Cardiac fibroblast (primary cell): ENCODE measurements at regions not wholly inside any gene's neighbourhood (a gene's known extent, or its start where the extent isn't known, plus 50 kb on each side); places are given as distances from the start of the nearest gene placed in this dataset.
A peak's percentile ranks its signal among the peaks of the same experiment; 100 is the strongest.

Source experiments
- DNase-seq, 2 donors: peaks; one replicate each; pipeline versions ENCODE4 v3.0.0 to v3.0.0-alpha.2; 2010; ENCODE audit warnings: low read depth in 2 of 2
- H3K4me3 ChIP-seq, 2 donors: replicated peaks in 1 of 2; 1 replicate in 1 of 2; 2 replicates in 1 of 2; pipeline ENCODE4 v1.5.1; 2011; ENCODE audit warnings: low read depth in 2 of 2, low read length in 2 of 2, mild to moderate bottlenecking in 2 of 2, moderate library complexity in 1 of 2
- CTCF ChIP-seq: IDR thresholded peaks from one replicate; pipeline ENCODE4 v1.5.1; 2011; ENCODE audit warnings: low read depth, mild to moderate bottlenecking, low read length, inconsistent platforms

- H3K4me3 ChIP-seq = no peak overlapping the region
- no peak for TF ChIP-seq CTCF
- peak; percentile 29 to 77 for DNase-seq
Observed at GRCh38 chr2:57981083-57981768, 65.4 kb upstream of the VRK2 start.

GRCh38 chr2:57987835-57988573, 58.6 kb upstream of the VRK2 start:
- TF ChIP-seq CTCF = no peak
- no peak overlapping the region for H3K4me3 ChIP-seq
- DNase-seq = peak in 1 of 2 donors; percentile 4

- no peak overlapping the region for H3K4me3 ChIP-seq
- no peak for DNase-seq
- TF ChIP-seq CTCF = no peak
Observed at GRCh38 chr2:57990118-57990725, 56.4 kb upstream of the VRK2 start.
